NCI-H1092 (cell line): ENCODE measurements at regions not wholly inside any gene's neighbourhood (a gene's known extent, or its start where the extent isn't known, plus 50 kb on each side); places are given as distances from the start of the nearest gene placed in this dataset.
"Not testable (repeated sequence)": the region's sequence is repeated elsewhere in the genome, so short reads cannot be mapped to it uniquely, and the experiment has no call there.

Experiments
- DNase-seq: peaks from one replicate; lab custom pipeline; 2025; lab: John Stamatoyannopoulos, UW

DNA sequence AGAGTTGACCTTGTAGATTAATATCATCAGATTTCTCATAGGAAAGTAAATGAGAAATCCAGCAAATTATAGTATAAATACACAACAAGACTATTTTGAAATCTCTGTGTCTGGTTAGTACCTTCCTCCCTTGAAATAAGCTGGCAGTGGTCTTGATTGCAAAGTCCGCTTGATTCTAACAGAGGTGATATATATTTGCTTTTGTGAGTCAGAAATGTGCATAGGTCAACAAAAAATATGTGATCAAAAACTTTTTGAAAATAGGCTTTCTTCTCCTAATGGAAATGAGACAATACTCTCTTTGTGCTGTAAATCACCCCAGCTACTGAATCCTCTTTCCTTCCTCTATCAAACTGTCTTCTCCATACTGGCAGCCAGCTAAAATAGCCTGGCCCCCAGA is 749.2 kb upstream of the CDH10 start:
- DNase-seq = no peak

DNA sequence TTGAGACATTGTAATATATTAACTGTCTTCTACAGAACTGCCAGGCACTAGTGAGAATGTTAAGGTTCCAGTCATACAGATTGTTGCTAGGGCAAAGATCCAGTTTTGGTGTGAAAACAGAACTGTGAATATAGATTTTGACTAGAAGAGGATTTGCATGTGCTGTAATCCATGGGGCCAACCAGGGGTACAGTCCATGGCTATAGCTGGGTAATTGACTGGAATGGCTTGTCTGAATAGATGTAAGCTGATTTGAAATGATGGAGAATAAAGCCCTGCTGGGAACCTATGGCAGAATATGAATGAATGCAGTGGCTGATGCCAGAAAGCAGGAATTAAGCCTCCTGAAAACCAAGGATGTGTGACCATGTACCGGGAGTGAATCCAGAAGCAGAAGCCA is 748.5 kb upstream of the CDH10 start:
- DNase-seq = peak; percentile 9

GRCh38 chr5:25387953-25388352 is 743.2 kb upstream of the CDH10 start:
- DNase-seq = no peak

DNA sequence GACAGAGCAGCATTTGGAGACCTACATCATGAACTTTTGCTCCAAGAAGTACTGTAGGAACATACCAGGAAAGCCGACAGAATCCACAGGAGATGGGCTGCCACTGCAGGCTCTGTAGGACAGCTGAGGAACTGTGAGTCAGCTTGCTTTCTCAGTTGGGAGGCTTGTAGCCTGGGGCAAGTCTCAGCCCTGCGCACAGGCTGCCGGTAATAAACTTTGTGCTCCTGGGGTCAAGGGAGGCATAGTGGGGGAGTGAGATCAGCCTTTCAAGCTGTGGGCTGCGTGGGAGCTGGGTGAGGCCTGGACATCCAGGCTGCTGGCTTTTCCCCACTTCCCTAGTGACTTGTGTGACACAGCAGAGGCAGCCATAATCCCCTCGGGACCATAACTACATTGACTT is 718.0 kb upstream of the CDH10 start:
- DNase-seq = no peak

DNA sequence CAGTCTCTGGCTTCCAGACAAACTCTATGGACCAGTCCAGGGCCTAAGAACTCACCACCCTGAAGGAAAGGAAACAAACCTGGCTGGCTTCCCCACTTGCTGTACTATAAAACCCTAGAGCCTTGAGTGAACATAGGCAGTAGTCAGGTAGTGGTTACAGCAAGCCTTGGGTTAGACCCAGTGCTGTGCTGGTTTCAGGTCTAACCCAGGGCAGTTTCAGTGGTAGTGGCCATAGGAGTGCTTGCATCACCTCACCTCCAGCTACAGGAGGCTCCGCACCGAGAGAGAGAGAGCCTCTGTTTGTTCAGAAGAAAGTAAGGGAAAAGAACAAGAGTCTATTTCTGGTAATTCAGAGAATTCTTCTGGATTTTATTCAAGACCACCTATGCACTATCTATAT is 714.1 kb upstream of the CDH10 start:
- DNase-seq = no peak

- DNase-seq = no peak
These were observed 712.8 kb upstream of the CDH10 start for GRCh38 chr5:25357605-25358004.

DNA sequence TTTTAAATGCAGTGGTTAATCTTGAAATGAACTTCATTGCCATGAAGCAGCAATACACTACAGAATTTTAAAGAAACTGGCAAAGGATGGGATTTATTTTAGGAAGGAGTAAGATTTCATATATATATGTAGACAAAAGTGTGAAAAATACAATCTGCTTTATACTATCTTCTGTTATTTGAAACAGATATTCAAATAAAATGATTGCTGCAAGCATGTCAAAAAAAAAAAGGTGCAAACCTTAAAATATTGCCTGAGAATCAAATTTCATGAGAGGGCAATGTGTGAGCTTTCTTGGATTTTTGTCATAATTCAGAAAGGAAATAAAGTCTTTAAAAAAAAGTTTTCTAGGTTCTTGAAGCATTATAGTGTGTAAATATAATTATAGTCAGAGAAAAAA is 705.0 kb upstream of the CDH10 start:
- DNase-seq = no peak

DNA sequence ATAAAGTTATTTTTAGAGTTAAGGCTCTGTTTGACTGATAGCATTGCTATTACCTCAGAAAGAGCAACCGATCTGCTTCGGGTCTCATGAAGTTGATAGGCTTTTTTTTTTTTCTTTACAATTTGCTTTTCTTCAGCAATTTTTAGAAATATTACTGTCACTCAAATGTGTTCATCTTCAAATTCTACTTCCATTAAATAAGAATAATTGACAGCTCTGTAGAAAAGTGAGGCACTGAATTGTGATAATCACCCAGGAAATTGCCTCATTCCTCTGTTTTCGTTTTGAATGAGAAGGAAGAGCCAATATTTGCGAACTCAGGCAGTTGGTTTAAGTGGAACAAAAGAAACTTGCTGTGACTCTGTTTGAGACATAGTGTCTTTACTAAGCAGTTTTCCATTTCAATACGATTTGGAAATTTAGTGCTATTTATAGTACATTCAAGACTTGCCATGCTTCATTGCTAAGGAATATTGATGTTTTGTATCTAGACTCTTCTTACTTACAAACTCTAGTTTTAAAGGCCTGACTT is 700.5 kb upstream of the CDH10 start:
- DNase-seq = no peak

- no peak for DNase-seq
These were observed 694.8 kb upstream of the CDH10 start for GRCh38 chr5:25339541-25339940.

- DNase-seq = no peak
These were observed 689.6 kb upstream of the CDH10 start for GRCh38 chr5:25334350-25334749.

GRCh38 chr5:25330721-25331120 is 685.9 kb upstream of the CDH10 start:
- no peak for DNase-seq

- DNase-seq = no peak
These were observed 682.4 kb upstream of the CDH10 start for GRCh38 chr5:25327172-25327571.

DNA sequence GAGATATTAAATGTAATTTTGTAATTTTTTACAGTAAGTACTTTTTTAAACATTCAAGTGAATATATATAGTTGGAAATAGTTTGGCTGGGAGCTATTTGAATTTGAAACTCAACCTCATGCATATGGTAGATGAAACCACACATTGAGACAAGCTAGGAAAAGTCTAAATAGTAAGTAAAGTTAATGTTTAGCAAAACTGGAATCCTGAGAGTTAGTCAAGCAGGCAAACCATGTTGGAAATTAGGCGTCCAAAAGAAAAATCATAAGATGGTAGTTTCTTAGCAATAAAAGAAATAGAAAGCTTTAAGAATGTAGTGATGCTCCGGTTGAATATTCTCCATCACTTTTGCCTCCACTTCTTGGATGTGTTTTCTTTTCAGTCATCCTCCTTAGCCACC is 657.1 kb upstream of the CDH10 start:
- DNase-seq = no peak

DNA sequence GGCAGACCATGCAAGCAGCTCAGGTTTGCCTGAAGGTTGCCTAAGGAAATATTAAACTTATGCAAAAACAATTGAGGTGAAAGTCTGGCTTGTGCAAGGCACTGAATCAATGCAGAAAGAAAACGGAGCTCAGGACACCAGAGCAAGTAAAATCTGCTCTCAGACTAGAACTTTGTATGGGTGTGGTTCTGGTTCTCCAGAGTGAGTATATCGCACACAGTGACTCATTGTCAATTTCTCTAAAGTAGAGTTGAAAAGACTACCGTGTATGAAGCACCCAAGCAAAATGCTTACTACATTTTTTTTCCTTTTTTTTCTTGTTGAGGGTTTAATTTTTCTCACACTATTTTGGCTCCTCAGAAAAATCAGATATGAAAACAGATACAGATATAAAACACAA is 650.3 kb upstream of the CDH10 start:
- no peak for DNase-seq

- not testable (repeated sequence) for DNase-seq
These were observed 645.0 kb upstream of the CDH10 start for GRCh38 chr5:25289766-25290165.

DNA sequence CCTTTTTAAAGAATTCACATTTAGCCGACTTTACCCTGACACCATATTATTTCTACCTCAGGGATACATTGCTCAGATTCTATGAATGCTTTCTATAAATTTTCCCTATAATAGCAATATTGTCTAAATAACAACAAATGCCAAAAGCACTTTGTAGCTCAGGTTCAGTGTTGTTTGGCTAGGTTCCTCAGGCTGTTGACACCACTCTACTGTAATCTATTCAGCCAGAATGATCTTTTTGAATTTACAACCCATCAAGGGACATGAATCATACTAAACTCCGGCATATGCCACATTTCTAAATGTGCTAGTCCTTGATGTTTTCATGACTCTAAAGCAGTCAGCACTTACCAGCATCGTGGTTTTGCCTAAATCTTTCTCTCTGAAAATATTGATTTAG is 641.5 kb upstream of the CDH10 start:
- no peak for DNase-seq

GRCh38 chr5:25285136-25285535 is 640.4 kb upstream of the CDH10 start:
- no peak for DNase-seq

DNA sequence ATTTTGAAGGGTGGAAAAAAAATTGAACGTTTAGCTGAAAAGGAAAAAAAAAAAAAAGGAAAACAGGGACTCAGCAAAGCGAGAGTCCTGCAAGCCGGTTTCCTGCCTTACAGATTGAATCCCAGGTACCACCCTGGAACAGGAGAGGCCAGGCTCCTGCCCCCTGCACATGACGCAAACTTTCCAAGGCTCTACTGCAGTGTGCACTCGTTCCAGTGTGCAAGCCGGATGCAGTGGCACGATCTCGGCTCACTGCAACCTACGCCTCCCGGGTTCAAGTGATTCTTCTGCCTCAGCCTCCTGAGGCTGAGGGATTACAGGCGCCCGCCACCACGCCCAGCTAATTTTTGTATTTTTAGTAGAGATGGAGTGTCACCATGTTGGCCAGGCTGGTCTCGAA is 618.7 kb upstream of the CDH10 start:
- not testable (repeated sequence) for DNase-seq

DNA sequence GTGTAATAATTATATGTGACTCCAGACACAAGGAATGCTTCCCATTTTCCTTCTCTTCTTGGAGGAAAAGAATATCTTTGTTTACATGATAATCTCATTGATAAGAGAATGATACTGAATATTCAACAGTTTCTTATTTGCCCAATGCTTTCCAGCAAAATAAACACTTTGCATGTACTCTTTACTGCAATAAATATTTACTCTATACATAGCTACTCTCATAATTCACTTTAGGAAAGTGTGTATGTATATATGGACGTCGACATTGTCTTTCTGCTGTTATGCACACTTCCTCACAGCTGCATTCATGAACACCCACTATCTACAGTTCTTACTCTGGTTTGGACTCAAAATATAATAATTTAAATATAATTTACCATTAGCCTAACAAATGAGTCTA is 617.4 kb upstream of the CDH10 start:
- DNase-seq = no peak

DNA sequence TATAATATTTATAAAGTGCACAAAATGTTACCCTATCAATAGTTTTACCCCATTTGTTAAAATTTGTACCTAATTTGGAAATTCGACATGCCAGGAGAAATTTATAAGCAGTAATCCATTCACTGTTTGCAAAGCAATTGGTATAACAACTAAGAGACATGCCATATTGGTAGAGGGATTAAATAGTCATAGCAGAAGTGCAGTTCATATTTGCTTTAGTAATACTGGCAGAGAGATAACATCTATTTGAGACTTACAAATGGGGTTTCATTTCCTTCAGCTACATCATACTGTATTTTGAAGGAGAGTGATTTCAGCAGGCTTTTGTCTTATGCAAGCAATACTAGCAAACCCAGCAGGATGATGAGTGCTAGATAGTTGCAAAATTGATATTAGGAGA is 610.4 kb upstream of the CDH10 start:
- DNase-seq = peak; percentile 23

GRCh38 chr5:25241981-25242380 is 597.2 kb upstream of the CDH10 start:
- no peak for DNase-seq

- not testable (repeated sequence) for DNase-seq
These were observed 593.9 kb upstream of the CDH10 start for GRCh38 chr5:25238720-25239119.

- no peak for DNase-seq
These were observed 579.7 kb upstream of the CDH10 start for GRCh38 chr5:25224316-25224982.

- not testable (repeated sequence) for DNase-seq
These were observed 555.1 kb upstream of the CDH10 start for GRCh38 chr5:25199902-25200301.
